Neutrophil (primary cell): ENCODE measurements at regions not wholly inside any gene's neighbourhood (a gene's known extent, or its start where the extent isn't known, plus 50 kb on each side); places are given as distances from the start of the nearest gene placed in this dataset.

ENCODE experiments used
- H3K27ac ChIP-seq: fragments of 200-600 bp; sonication (generic); 2 replicates; pipeline ENCODE4 v1.5.1; 2016; ENCODE audit warnings: mild to moderate bottlenecking, moderate library complexity
- H3K27me3 ChIP-seq: fragments of 200-600 bp; sonication (generic); 2 replicates; pipeline ENCODE4 v1.6.0; 2016; ENCODE audit warnings: mild to moderate bottlenecking
- H3K36me3 ChIP-seq: fragments of 200-600 bp; sonication (generic); 2 replicates; pipeline ENCODE4 v1.5.1; 2017
- H3K4me1 ChIP-seq, 2 experiments: fragments of 200-600 bp in 1 of 2; sonication (generic) in 1 of 2; 1 replicate in 1 of 2; 2 replicates in 1 of 2; pipeline versions ENCODE4 v1.5.1 to v1.6.1; 2013 to 2016; ENCODE audit warnings: low read depth in 1 of 2, low read length in 1 of 2, mild to moderate bottlenecking in 1 of 2, moderate library complexity in 1 of 2; ENCODE audit not compliant: control insufficient read depth in 1 of 2, insufficient read depth in 1 of 2
- H3K4me3 ChIP-seq, 2 experiments: fragments of 200-600 bp in 1 of 2; sonication (generic) in 1 of 2; 1 replicate in 1 of 2; 2 replicates in 1 of 2; pipeline ENCODE4 v1.5.1; 2013 to 2016; ENCODE audit warnings: low read depth in 1 of 2, low read length in 1 of 2, mild to moderate bottlenecking in 1 of 2, moderate library complexity in 1 of 2
- H3K9me3 ChIP-seq: fragments of 200-600 bp; sonication (generic); 2 replicates; pipeline ENCODE4 v1.5.1; 2016
- CTCF ChIP-seq: fragments of 200-600 bp; sonication (generic); IDR thresholded peaks from 2 replicates; pipeline ENCODE4 v1.5.1; 2016; ENCODE audit warnings: antibody characterized with exemption

GRCh38 chr12:3961591-3961990, 88.4 kb upstream of the PARP11 start:
- H3K4me3 ChIP-seq, result no peak overlapping the region
- TF ChIP-seq CTCF, result no peak
- H3K36me3 ChIP-seq, result no peaks in the 10 kb centered on the region
- no peaks in the 10 kb centered on the region for H3K4me1 ChIP-seq
- H3K27me3 ChIP-seq, result no peaks in the 10 kb centered on the region
- no peaks in the 10 kb centered on the region for H3K9me3 ChIP-seq
- H3K27ac ChIP-seq, result no peak overlapping the region

GRCh38 chr12:3959799-3960560, 86.8 kb upstream of the PARP11 start:
- no peak for TF ChIP-seq CTCF
- H3K27me3 ChIP-seq, result no peaks in the 10 kb centered on the region

GRCh38 chr12:3958534-3958933, 85.3 kb upstream of the PARP11 start:
- TF ChIP-seq CTCF, result no peak
- Histone ChIP-seq H3K27me3 (no peaks in the 10 kb centered on the region), H3K36me3 (no peaks in the 10 kb centered on the region), H3K4me3 (no peak overlapping the region), H3K27ac (no peak overlapping the region), H3K4me1 (no peaks in the 10 kb centered on the region), H3K9me3 (no peaks in the 10 kb centered on the region)

More at GRCh38 chr12:3959799-3960560, 86.8 kb upstream of the PARP11 start:
- no peaks in the 10 kb centered on the region for H3K36me3 ChIP-seq
- H3K9me3 ChIP-seq, result no peaks in the 10 kb centered on the region
- no peaks in the 10 kb centered on the region for H3K4me1 ChIP-seq
- no peak overlapping the region for H3K4me3 ChIP-seq
- H3K27ac ChIP-seq, result no peak overlapping the region

- Histone ChIP-seq H3K36me3 (no peaks in the 10 kb centered on the region), H3K4me1 (no peaks in the 10 kb centered on the region), H3K9me3 (no peaks in the 10 kb centered on the region), H3K27me3 (no peaks in the 10 kb centered on the region), H3K27ac (no peak overlapping the region), H3K4me3 (no peak overlapping the region)
- no peak for TF ChIP-seq CTCF
Observed at GRCh38 chr12:3951380-3952135, 78.4 kb upstream of the PARP11 start.

GRCh38 chr12:3950714-3951320, 77.6 kb upstream of the PARP11 start:
- no peak overlapping the region for H3K27ac ChIP-seq
- H3K27me3 ChIP-seq, result no peaks in the 10 kb centered on the region
- no peaks in the 10 kb centered on the region for H3K4me1 ChIP-seq
- no peaks in the 10 kb centered on the region for H3K9me3 ChIP-seq
- H3K4me3 ChIP-seq, result no peak overlapping the region
- TF ChIP-seq CTCF, result no peak
- H3K36me3 ChIP-seq, result no peaks in the 10 kb centered on the region
